ENCODE measurements at regions not wholly inside any gene's neighbourhood (a gene's known extent, or its start where the extent isn't known, plus 50 kb on each side); places are given as distances from the start of the nearest gene placed in this dataset.
"Not testable (repeated sequence)": the region's sequence is repeated elsewhere in the genome, so short reads cannot be mapped to it uniquely, and the experiment has no call there.

GRCh38 chr2:3112131-3112530 lies 265.5 kb downstream of the EIPR1 start:
- H3K27ac Mint-ChIP-seq, result no peak overlapping the region
- DNase-seq (no peak), ATAC-seq (no peak)
- no peaks in the 10 kb centered on the region for H3K4me1 Mint-ChIP-seq
- H3K27me3 Mint-ChIP-seq, result no peaks in the 10 kb centered on the region
- peaks cover 3% of the 10 kb centered on the region for H3K36me3 Mint-ChIP-seq (ENCODE audit: low read depth)
- no peak overlapping the region for H3K4me3 Mint-ChIP-seq
- no peaks in the 10 kb centered on the region for H3K9me3 ChIP-seq (ENCODE audit: control insufficient read depth, low read length, poor library complexity, severe bottlenecking)

- H3K4me3 Mint-ChIP-seq, result no peak overlapping the region
- no peaks in the 10 kb centered on the region for H3K4me1 Mint-ChIP-seq
- DNase-seq, result no peak
- ATAC-seq, result no peak
- peaks cover 3% of the 10 kb centered on the region for H3K36me3 Mint-ChIP-seq (ENCODE audit: low read depth)
- no peak overlapping the region for H3K27ac Mint-ChIP-seq
- peaks cover 2% of the 10 kb centered on the region for H3K27me3 Mint-ChIP-seq
- H3K9me3 ChIP-seq (ENCODE audit: control insufficient read depth, low read length, poor library complexity, severe bottlenecking), result no peaks in the 10 kb centered on the region
Observed at GRCh38 chr2:3110994-3111666, 266.5 kb downstream of the EIPR1 start.

GRCh38 chr2:3110555-3110954 lies 267.1 kb downstream of the EIPR1 start:
- peaks cover 3% of the 10 kb centered on the region for H3K36me3 Mint-ChIP-seq (ENCODE audit: low read depth)
- no peak overlapping the region for H3K27ac Mint-ChIP-seq
- no peak for ATAC-seq

GRCh38 chr2:3108710-3109702 lies 268.6 kb downstream of the EIPR1 start:
- ATAC-seq (no peak), DNase-seq (no peak)
- Mint-ChIP-seq H3K27me3 (peaks cover 13% of the 10 kb centered on the region), H3K4me1 (no peaks in the 10 kb centered on the region), H3K36me3 (ENCODE audit: low read depth) (no peaks in the 10 kb centered on the region), H3K27ac (no peak overlapping the region), H3K4me3 (no peak overlapping the region)
- H3K9me3 ChIP-seq (ENCODE audit: control insufficient read depth, low read length, poor library complexity, severe bottlenecking), result no peaks in the 10 kb centered on the region

More at GRCh38 chr2:3110555-3110954, 267.1 kb downstream of the EIPR1 start:
- Mint-ChIP-seq H3K27me3 (peaks cover 8% of the 10 kb centered on the region), H3K4me1 (no peaks in the 10 kb centered on the region), H3K4me3 (no peak overlapping the region)
- DNase-seq, result no peak
- no peaks in the 10 kb centered on the region for H3K9me3 ChIP-seq (ENCODE audit: control insufficient read depth, low read length, poor library complexity, severe bottlenecking)

GRCh38 chr2:3108105-3108504 lies 269.5 kb downstream of the EIPR1 start:
- DNase-seq, result no peak
- ATAC-seq, result no peak
- no peaks in the 10 kb centered on the region for H3K9me3 ChIP-seq (ENCODE audit: control insufficient read depth, low read length, poor library complexity, severe bottlenecking)
- Mint-ChIP-seq H3K4me1 (peaks cover 3% of the 10 kb centered on the region), H3K27me3 (peaks cover 21% of the 10 kb centered on the region), H3K36me3 (ENCODE audit: low read depth) (peaks cover 2% of the 10 kb centered on the region), H3K4me3 (no peak overlapping the region), H3K27ac (no peak overlapping the region)

GRCh38 chr2:3107567-3107966 lies 270.1 kb downstream of the EIPR1 start:
- Mint-ChIP-seq H3K4me3 (no peak overlapping the region), H3K36me3 (ENCODE audit: low read depth) (peaks cover 2% of the 10 kb centered on the region), H3K27me3 (peaks cover 27% of the 10 kb centered on the region), H3K27ac (no peak overlapping the region), H3K4me1 (peaks cover 3% of the 10 kb centered on the region)
- H3K9me3 ChIP-seq (ENCODE audit: control insufficient read depth, low read length, poor library complexity, severe bottlenecking), result no peaks in the 10 kb centered on the region
- no peak for DNase-seq
- no peak for ATAC-seq

GRCh38 chr2:3105814-3106569 lies 271.6 kb downstream of the EIPR1 start:
- Mint-ChIP-seq H3K27ac (no peak overlapping the region), H3K27me3 (peaks cover 30% of the 10 kb centered on the region), H3K4me3 (no peak overlapping the region), H3K4me1 (peaks cover 3% of the 10 kb centered on the region), H3K36me3 (ENCODE audit: low read depth) (peaks cover 2% of the 10 kb centered on the region)
- ATAC-seq (no peak), DNase-seq (no peak)
- no peaks in the 10 kb centered on the region for H3K9me3 ChIP-seq (ENCODE audit: control insufficient read depth, low read length, poor library complexity, severe bottlenecking)

- DNase-seq; H3K9me3 ChIP-seq (ENCODE audit: control insufficient read depth, low read length, poor library complexity, severe bottlenecking); H3K4me1 Mint-ChIP-seq: not testable (repeated sequence)
Observed at GRCh38 chr2:3104958-3105813, 272.4 kb downstream of the EIPR1 start.

GRCh38 chr2:3104261-3104660 lies 273.4 kb downstream of the EIPR1 start:
- H3K9me3 ChIP-seq (ENCODE audit: control insufficient read depth, low read length, poor library complexity, severe bottlenecking), result no peaks in the 10 kb centered on the region
- H3K36me3 Mint-ChIP-seq (ENCODE audit: low read depth), result peaks cover 2% of the 10 kb centered on the region
- H3K27me3 Mint-ChIP-seq, result peaks cover 45% of the 10 kb centered on the region
- no peak overlapping the region for H3K27ac Mint-ChIP-seq
- DNase-seq, result no peak
- peaks cover 3% of the 10 kb centered on the region for H3K4me1 Mint-ChIP-seq
- H3K4me3 Mint-ChIP-seq, result no peak overlapping the region
- no peak for ATAC-seq

More at GRCh38 chr2:3104958-3105813, 272.4 kb downstream of the EIPR1 start:
- not testable (repeated sequence) for ATAC-seq; H3K4me3 Mint-ChIP-seq; H3K27ac Mint-ChIP-seq; H3K36me3 Mint-ChIP-seq (ENCODE audit: low read depth)
- peaks cover 37% of the 10 kb centered on the region for H3K27me3 Mint-ChIP-seq

- DNase-seq, result no peak
- Mint-ChIP-seq H3K36me3 (ENCODE audit: low read depth) (peaks cover 2% of the 10 kb centered on the region), H3K4me1 (peaks cover 3% of the 10 kb centered on the region), H3K4me3 (no peak overlapping the region), H3K27ac (no peak overlapping the region), H3K27me3 (peaks cover 51% of the 10 kb centered on the region)
- no peak for ATAC-seq
- no peaks in the 10 kb centered on the region for H3K9me3 ChIP-seq (ENCODE audit: control insufficient read depth, low read length, poor library complexity, severe bottlenecking)
Observed at GRCh38 chr2:3102922-3103569, 274.6 kb downstream of the EIPR1 start.

- Mint-ChIP-seq H3K4me3 (no peak overlapping the region), H3K27ac (no peak overlapping the region), H3K4me1 (peaks cover 3% of the 10 kb centered on the region), H3K36me3 (ENCODE audit: low read depth) (peaks cover 5% of the 10 kb centered on the region), H3K27me3 (peaks cover 51% of the 10 kb centered on the region)
- no peak for ATAC-seq
- DNase-seq, result no peak
- no peaks in the 10 kb centered on the region for H3K9me3 ChIP-seq (ENCODE audit: control insufficient read depth, low read length, poor library complexity, severe bottlenecking)
Observed at GRCh38 chr2:3102081-3102921, 275.3 kb downstream of the EIPR1 start.

Data from T-helper 17 cell (primary cell).